ENCODE measurements at regions not wholly inside any gene's neighbourhood (a gene's known extent, or its start where the extent isn't known, plus 50 kb on each side); places are given as distances from the start of the nearest gene placed in this dataset.

- Histone ChIP-seq H3K27me3 (replicated peaks; ENCODE audit: insufficient read depth, low read length) (no peaks in the 10 kb centered on the region), H3K9me3 (replicated peaks; ENCODE audit: insufficient read depth, low read length) (no peaks in the 10 kb centered on the region), H2AFZ (ENCODE audit: low read length) (no peak overlapping the region), H3K9me2 (replicated peaks; ENCODE audit: insufficient read depth, low read length) (no peaks in the 10 kb centered on the region), H3K4me1 (ENCODE audit: low read length) (no peaks in the 10 kb centered on the region), H3K4me3 (ENCODE audit: low read length) (no peak overlapping the region), H3K9ac (ENCODE audit: low read length) (no peak overlapping the region), H3K27ac (ENCODE audit: low read length) (no peak overlapping the region), H3F3A (ENCODE audit: insufficient read depth, low read length) (no peaks in the 10 kb centered on the region), H4K20me1 (ENCODE audit: insufficient read depth, low read length) (no peaks in the 10 kb centered on the region), H3K36me3 (replicated peaks; ENCODE audit: insufficient read depth, low read length) (no peaks in the 10 kb centered on the region), H3K79me2 (ENCODE audit: low read length) (no peaks in the 10 kb centered on the region), H3K4me2 (ENCODE audit: low read depth, low read length) (no peak overlapping the region)
- DNase-seq: no peak
- TF ChIP-seq CTCF (IDR thresholded peaks at IDR 0.05; ENCODE audit: low read length) (no peak), EZH2phosphoT487 (IDR thresholded peaks at IDR 0.05; ENCODE audit: low read length) (no peak), EZH2 (optimal IDR thresholded peaks at IDR 0.05; ENCODE audit: low read depth, low read length) (no peak)
Measured at GRCh38 chr16:63714876-63715275, 1407.0 kb downstream of the CDH11 start.

GRCh38 chr16:63712725-63713124, 1409.1 kb downstream of the CDH11 start:
- no peaks in the 10 kb centered on the region for H3K9me3 ChIP-seq (replicated peaks; ENCODE audit: insufficient read depth, low read length)
- H4K20me1 ChIP-seq (ENCODE audit: insufficient read depth, low read length): no peaks in the 10 kb centered on the region
- H3K4me3 ChIP-seq (ENCODE audit: low read length): no peak overlapping the region
- no peaks in the 10 kb centered on the region for H3K79me2 ChIP-seq (ENCODE audit: low read length)
- no peak overlapping the region for H3K27ac ChIP-seq (ENCODE audit: low read length)
- H3K9me2 ChIP-seq (replicated peaks; ENCODE audit: insufficient read depth, low read length): no peaks in the 10 kb centered on the region
- no peaks in the 10 kb centered on the region for H3K36me3 ChIP-seq (replicated peaks; ENCODE audit: insufficient read depth, low read length)
- H3K4me1 ChIP-seq (ENCODE audit: low read length): no peaks in the 10 kb centered on the region
- no peaks in the 10 kb centered on the region for H3K27me3 ChIP-seq (replicated peaks; ENCODE audit: insufficient read depth, low read length)
- H3K9ac ChIP-seq (ENCODE audit: low read length): no peak overlapping the region
- no peak overlapping the region for H3K4me2 ChIP-seq (ENCODE audit: low read depth, low read length)
- DNase-seq: no peak
- no peaks in the 10 kb centered on the region for H3F3A ChIP-seq (ENCODE audit: insufficient read depth, low read length)
- no peak for TF ChIP-seq EZH2phosphoT487 (IDR thresholded peaks at IDR 0.05; ENCODE audit: low read length)
- no peak for TF ChIP-seq EZH2 (optimal IDR thresholded peaks at IDR 0.05; ENCODE audit: low read depth, low read length)
- no peak for TF ChIP-seq CTCF (IDR thresholded peaks at IDR 0.05; ENCODE audit: low read length)
- no peak overlapping the region for H2AFZ ChIP-seq (ENCODE audit: low read length)

GRCh38 chr16:63703612-63704011, 1418.3 kb downstream of the CDH11 start:
- Histone ChIP-seq H3K4me2 (ENCODE audit: low read depth, low read length) (no peak overlapping the region), H3K4me1 (ENCODE audit: low read length) (no peaks in the 10 kb centered on the region), H3K36me3 (replicated peaks; ENCODE audit: insufficient read depth, low read length) (no peaks in the 10 kb centered on the region), H3F3A (ENCODE audit: insufficient read depth, low read length) (no peaks in the 10 kb centered on the region), H3K9me3 (replicated peaks; ENCODE audit: insufficient read depth, low read length) (no peaks in the 10 kb centered on the region), H3K79me2 (ENCODE audit: low read length) (no peaks in the 10 kb centered on the region), H3K9me2 (replicated peaks; ENCODE audit: insufficient read depth, low read length) (no peaks in the 10 kb centered on the region), H3K4me3 (ENCODE audit: low read length) (no peak overlapping the region), H3K9ac (ENCODE audit: low read length) (no peak overlapping the region), H3K27ac (ENCODE audit: low read length) (no peak overlapping the region), H4K20me1 (ENCODE audit: insufficient read depth, low read length) (no peaks in the 10 kb centered on the region), H2AFZ (ENCODE audit: low read length) (no peak overlapping the region), H3K27me3 (replicated peaks; ENCODE audit: insufficient read depth, low read length) (no peaks in the 10 kb centered on the region)
- no peak for TF ChIP-seq EZH2phosphoT487 (IDR thresholded peaks at IDR 0.05; ENCODE audit: low read length)
- no peak for TF ChIP-seq EZH2 (optimal IDR thresholded peaks at IDR 0.05; ENCODE audit: low read depth, low read length)
- TF ChIP-seq CTCF (IDR thresholded peaks at IDR 0.05; ENCODE audit: low read length): no peak
- DNase-seq: no peak
